ENCODE measurements at regions not wholly inside any gene's neighbourhood (a gene's known extent, or its start where the extent isn't known, plus 50 kb on each side); places are given as distances from the start of the nearest gene placed in this dataset.

DNA sequence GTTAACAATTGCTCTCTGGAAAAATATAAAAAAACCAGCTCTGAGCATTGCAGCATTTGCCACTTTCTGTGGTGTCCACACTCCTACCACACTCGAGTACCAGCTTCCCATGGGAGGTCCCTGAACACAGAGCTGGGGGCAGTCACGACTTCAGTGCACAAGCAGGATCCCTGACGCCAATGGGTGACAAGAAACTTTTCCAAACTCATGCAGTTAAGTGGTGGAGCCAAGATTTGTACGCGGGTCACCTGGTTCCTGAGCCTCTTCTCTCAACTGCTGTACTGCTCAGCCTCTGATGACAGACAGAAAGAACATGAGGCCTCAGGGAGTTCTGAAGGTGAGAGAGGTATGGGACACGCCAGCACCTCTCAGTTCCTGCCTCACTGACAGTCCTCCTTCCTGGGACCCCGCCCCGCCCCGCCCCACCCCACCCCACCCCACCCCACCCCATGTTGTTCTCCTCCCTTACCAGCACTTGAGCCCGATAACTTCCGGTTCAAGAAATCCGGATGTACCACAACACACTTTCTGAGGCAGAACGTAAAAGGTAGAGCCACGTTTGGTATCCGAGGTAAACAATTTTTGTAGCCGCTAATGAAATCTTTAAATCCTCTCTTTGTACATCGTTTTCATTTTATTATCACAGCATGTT is 287.6 kb downstream of the MYCN start:
- TF ChIP-seq, protein P1, sequence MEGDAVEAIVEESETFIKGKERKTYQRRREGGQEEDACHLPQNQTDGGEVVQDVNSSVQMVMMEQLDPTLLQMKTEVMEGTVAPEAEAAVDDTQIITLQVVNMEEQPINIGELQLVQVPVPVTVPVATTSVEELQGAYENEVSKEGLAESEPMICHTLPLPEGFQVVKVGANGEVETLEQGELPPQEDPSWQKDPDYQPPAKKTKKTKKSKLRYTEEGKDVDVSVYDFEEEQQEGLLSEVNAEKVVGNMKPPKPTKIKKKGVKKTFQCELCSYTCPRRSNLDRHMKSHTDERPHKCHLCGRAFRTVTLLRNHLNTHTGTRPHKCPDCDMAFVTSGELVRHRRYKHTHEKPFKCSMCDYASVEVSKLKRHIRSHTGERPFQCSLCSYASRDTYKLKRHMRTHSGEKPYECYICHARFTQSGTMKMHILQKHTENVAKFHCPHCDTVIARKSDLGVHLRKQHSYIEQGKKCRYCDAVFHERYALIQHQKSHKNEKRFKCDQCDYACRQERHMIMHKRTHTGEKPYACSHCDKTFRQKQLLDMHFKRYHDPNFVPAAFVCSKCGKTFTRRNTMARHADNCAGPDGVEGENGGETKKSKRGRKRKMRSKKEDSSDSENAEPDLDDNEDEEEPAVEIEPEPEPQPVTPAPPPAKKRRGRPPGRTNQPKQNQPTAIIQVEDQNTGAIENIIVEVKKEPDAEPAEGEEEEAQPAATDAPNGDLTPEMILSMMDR (IDR thresholded peaks at IDR 0.05) = no peak
- TF ChIP-seq POLR2A (IDR thresholded peaks at IDR 0.05) = no peak
